ENCODE measurements at regions not wholly inside any gene's neighbourhood (a gene's known extent, or its start where the extent isn't known, plus 50 kb on each side); places are given as distances from the start of the nearest gene placed in this dataset.
"Not testable (repeated sequence)": the region's sequence is repeated elsewhere in the genome, so short reads cannot be mapped to it uniquely, and the experiment has no call there.

DNA sequence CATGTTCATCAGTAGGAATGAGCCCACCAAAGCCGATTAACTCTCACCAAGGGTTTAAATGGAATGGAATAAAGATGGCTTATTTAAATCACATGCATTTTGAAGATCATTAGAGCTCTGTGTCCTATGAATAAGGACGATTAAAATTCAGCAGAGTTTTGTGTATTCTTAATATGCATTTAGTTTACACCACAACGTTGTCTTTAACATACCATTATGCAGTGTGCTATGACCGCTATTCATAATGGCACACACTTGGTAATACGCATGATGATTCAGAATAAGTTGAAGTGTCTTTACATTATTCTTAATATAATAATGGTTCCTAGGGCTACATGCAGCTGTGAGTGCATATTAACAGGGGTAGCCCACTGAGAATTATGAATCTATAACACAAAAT lies 190.7 kb downstream of the PTBP2 start:
- Histone ChIP-seq H3K9me3 (ENCODE audit: low read length) (no peaks in the 10 kb centered on the region), H3K9ac (ENCODE audit: low read length) (no peak overlapping the region), H3K36me3 (ENCODE audit: insufficient read depth, low read length) (no peaks in the 10 kb centered on the region), H2AFZ (ENCODE audit: low read depth, low read length) (no peak overlapping the region), H3K27me3 (ENCODE audit: insufficient read depth, low read depth, low read length) (no peaks in the 10 kb centered on the region), H3K79me2 (replicated peaks; ENCODE audit: insufficient read depth, low read length) (no peaks in the 10 kb centered on the region), H4K20me1 (ENCODE audit: insufficient read depth) (no peaks in the 10 kb centered on the region), H3K4me2 (ENCODE audit: low read length) (no peak overlapping the region), H3K4me3 (ENCODE audit: low read length) (no peak overlapping the region), H3K9me2 (ENCODE audit: insufficient read depth, low read length) (no peaks in the 10 kb centered on the region), H3F3A (ENCODE audit: insufficient read depth, low read length, poor library complexity, severe bottlenecking) (no peaks in the 10 kb centered on the region), H3K27ac (ENCODE audit: low read length) (no peak overlapping the region)
- TF ChIP-seq TAF1 (IDR thresholded peaks at IDR 0.05; ENCODE audit: low read depth) (no peak), SMC3 (conservative IDR thresholded peaks at IDR 0.05; ENCODE audit: poor library complexity) (no peak), RAD21 (conservative IDR thresholded peaks at IDR 0.05) (no peak), EZH2 (IDR thresholded peaks at IDR 0.05; ENCODE audit: borderline replicate concordance, insufficient read depth, low read length, poor library complexity, severe bottlenecking) (no peak), POLR2AphosphoS5 (IDR thresholded peaks at IDR 0.05) (no peak), MXI1 (conservative IDR thresholded peaks at IDR 0.05; ENCODE audit: poor library complexity, severe bottlenecking) (no peak)
- TF ChIP-seq, protein P1, sequence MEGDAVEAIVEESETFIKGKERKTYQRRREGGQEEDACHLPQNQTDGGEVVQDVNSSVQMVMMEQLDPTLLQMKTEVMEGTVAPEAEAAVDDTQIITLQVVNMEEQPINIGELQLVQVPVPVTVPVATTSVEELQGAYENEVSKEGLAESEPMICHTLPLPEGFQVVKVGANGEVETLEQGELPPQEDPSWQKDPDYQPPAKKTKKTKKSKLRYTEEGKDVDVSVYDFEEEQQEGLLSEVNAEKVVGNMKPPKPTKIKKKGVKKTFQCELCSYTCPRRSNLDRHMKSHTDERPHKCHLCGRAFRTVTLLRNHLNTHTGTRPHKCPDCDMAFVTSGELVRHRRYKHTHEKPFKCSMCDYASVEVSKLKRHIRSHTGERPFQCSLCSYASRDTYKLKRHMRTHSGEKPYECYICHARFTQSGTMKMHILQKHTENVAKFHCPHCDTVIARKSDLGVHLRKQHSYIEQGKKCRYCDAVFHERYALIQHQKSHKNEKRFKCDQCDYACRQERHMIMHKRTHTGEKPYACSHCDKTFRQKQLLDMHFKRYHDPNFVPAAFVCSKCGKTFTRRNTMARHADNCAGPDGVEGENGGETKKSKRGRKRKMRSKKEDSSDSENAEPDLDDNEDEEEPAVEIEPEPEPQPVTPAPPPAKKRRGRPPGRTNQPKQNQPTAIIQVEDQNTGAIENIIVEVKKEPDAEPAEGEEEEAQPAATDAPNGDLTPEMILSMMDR (IDR thresholded peaks at IDR 0.05; ENCODE audit: poor library complexity, severe bottlenecking): no peak
- TF ChIP-seq, protein P2, sequence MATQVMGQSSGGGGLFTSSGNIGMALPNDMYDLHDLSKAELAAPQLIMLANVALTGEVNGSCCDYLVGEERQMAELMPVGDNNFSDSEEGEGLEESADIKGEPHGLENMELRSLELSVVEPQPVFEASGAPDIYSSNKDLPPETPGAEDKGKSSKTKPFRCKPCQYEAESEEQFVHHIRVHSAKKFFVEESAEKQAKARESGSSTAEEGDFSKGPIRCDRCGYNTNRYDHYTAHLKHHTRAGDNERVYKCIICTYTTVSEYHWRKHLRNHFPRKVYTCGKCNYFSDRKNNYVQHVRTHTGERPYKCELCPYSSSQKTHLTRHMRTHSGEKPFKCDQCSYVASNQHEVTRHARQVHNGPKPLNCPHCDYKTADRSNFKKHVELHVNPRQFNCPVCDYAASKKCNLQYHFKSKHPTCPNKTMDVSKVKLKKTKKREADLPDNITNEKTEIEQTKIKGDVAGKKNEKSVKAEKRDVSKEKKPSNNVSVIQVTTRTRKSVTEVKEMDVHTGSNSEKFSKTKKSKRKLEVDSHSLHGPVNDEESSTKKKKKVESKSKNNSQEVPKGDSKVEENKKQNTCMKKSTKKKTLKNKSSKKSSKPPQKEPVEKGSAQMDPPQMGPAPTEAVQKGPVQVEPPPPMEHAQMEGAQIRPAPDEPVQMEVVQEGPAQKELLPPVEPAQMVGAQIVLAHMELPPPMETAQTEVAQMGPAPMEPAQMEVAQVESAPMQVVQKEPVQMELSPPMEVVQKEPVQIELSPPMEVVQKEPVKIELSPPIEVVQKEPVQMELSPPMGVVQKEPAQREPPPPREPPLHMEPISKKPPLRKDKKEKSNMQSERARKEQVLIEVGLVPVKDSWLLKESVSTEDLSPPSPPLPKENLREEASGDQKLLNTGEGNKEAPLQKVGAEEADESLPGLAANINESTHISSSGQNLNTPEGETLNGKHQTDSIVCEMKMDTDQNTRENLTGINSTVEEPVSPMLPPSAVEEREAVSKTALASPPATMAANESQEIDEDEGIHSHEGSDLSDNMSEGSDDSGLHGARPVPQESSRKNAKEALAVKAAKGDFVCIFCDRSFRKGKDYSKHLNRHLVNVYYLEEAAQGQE (IDR thresholded peaks at IDR 0.05; ENCODE audit: borderline replicate concordance): no peak

GRCh38 chr1:96915701-96916100 lies 194.1 kb downstream of the PTBP2 start:
- not testable (repeated sequence) for H3K27me3 ChIP-seq (ENCODE audit: insufficient read depth, low read depth, low read length); H3K4me3 ChIP-seq (ENCODE audit: low read length); H3K9ac ChIP-seq (ENCODE audit: low read length); H3K79me2 ChIP-seq (replicated peaks; ENCODE audit: insufficient read depth, low read length); H3K4me2 ChIP-seq (ENCODE audit: low read length); H3F3A ChIP-seq (ENCODE audit: insufficient read depth, low read length, poor library complexity, severe bottlenecking); H3K9me3 ChIP-seq (ENCODE audit: low read length); H3K27ac ChIP-seq (ENCODE audit: low read length); H3K36me3 ChIP-seq (ENCODE audit: insufficient read depth, low read length); H3K9me2 ChIP-seq (ENCODE audit: insufficient read depth, low read length); H2AFZ ChIP-seq (ENCODE audit: low read depth, low read length); H4K20me1 ChIP-seq (ENCODE audit: insufficient read depth)

DNA sequence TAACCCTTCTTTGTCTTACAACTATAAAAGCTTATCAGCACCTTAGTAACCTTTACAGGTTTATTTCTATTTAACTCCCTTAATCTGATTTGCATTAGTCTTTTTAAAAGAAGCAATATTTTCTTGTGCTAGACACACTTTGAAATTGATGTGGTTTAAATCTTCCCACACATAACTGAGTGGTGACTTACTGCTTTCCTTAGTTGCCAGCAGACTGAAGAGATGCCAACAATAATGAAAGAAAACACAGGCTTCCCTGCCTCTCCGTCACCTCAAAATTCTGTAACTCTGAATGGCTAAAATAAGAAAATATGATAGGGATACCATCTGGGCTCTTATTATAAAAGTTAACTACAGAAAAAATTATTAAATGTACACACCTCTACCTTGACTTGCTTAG lies 196.8 kb downstream of the PTBP2 start:
- TF ChIP-seq, protein P1 (IDR thresholded peaks at IDR 0.05; ENCODE audit: poor library complexity, severe bottlenecking): no peak
- no peak for TF ChIP-seq EP300 (conservative IDR thresholded peaks at IDR 0.05; ENCODE audit: poor library complexity, severe bottlenecking)
- TF ChIP-seq, protein P2 (IDR thresholded peaks at IDR 0.05; ENCODE audit: borderline replicate concordance): no peak
- no peak for TF ChIP-seq SMC3 (conservative IDR thresholded peaks at IDR 0.05; ENCODE audit: poor library complexity)
- TF ChIP-seq EZH2 (IDR thresholded peaks at IDR 0.05; ENCODE audit: borderline replicate concordance, insufficient read depth, low read length, poor library complexity, severe bottlenecking): no peak
- TF ChIP-seq RAD21 (conservative IDR thresholded peaks at IDR 0.05): no peak
- no peak for TF ChIP-seq POLR2AphosphoS5 (IDR thresholded peaks at IDR 0.05)
- Histone ChIP-seq H4K20me1 (ENCODE audit: insufficient read depth) (no peaks in the 10 kb centered on the region), H3K27ac (ENCODE audit: low read length) (no peak overlapping the region), H3K9me3 (ENCODE audit: low read length) (no peaks in the 10 kb centered on the region), H2AFZ (ENCODE audit: low read depth, low read length) (no peak overlapping the region), H3K4me2 (ENCODE audit: low read length) (no peak overlapping the region), H3K4me3 (ENCODE audit: low read length) (no peak overlapping the region), H3K36me3 (ENCODE audit: insufficient read depth, low read length) (no peaks in the 10 kb centered on the region), H3K79me2 (replicated peaks; ENCODE audit: insufficient read depth, low read length) (no peaks in the 10 kb centered on the region), H3K27me3 (ENCODE audit: insufficient read depth, low read depth, low read length) (no peaks in the 10 kb centered on the region), H3K9ac (ENCODE audit: low read length) (no peak overlapping the region), H3F3A (ENCODE audit: insufficient read depth, low read length, poor library complexity, severe bottlenecking) (no peaks in the 10 kb centered on the region), H3K9me2 (ENCODE audit: insufficient read depth, low read length) (no peaks in the 10 kb centered on the region)

Data from neural cell (in vitro differentiated cells).